Fibroblast of pulmonary artery (primary cell): ENCODE measurements at regions not wholly inside any gene's neighbourhood (a gene's known extent, or its start where the extent isn't known, plus 50 kb on each side); places are given as distances from the start of the nearest gene placed in this dataset.
"Not testable (repeated sequence)": the region's sequence is repeated elsewhere in the genome, so short reads cannot be mapped to it uniquely, and the experiment has no call there.

ENCODE experiments used
- DNase-seq: peaks from one replicate; pipeline ENCODE4 v3.0.0-alpha.2; 2010; ENCODE audit warnings: low read depth
- H3K4me3 ChIP-seq: replicated peaks from 2 replicates; pipeline ENCODE4 v1.5.1; 2011; ENCODE audit warnings: low read depth, mild to moderate bottlenecking, control low read depth, low read length, moderate library complexity
- CTCF ChIP-seq: IDR thresholded peaks from 2 replicates; pipeline ENCODE4 v1.5.1; 2011; ENCODE audit warnings: mild to moderate bottlenecking, control low read depth, low read length, inconsistent platforms; ENCODE audit errors: missing control alignments

GRCh38 chr12:9364224-9365176 is 156.3 kb upstream of the PZP start:
- no peak overlapping the region for H3K4me3 ChIP-seq
- DNase-seq: peak; percentile 45
- TF ChIP-seq CTCF: no peak

GRCh38 chr12:9363145-9363544 is 154.9 kb upstream of the PZP start:
- no peak for DNase-seq
- H3K4me3 ChIP-seq: no peak overlapping the region
- TF ChIP-seq CTCF: no peak

GRCh38 chr12:9361879-9362326 is 153.7 kb upstream of the PZP start:
- H3K4me3 ChIP-seq: no peak overlapping the region
- TF ChIP-seq CTCF: no peak
- no peak for DNase-seq

GRCh38 chr12:9354009-9354754 is 146.0 kb upstream of the PZP start:
- DNase-seq, H3K4me3 ChIP-seq: not testable (repeated sequence)

- DNase-seq: no peak
- no peak for TF ChIP-seq CTCF
- H3K4me3 ChIP-seq: no peak overlapping the region
These were observed 142.9 kb upstream of the PZP start for GRCh38 chr12:9351136-9351535.

- no peak for TF ChIP-seq CTCF
- DNase-seq: no peak
- H3K4me3 ChIP-seq: no peak overlapping the region
These were observed 142.0 kb upstream of the PZP start for GRCh38 chr12:9349888-9350885.
